Fibroblast of skin of left biceps (primary cell): ENCODE measurements at regions not wholly inside any gene's neighbourhood (a gene's known extent, or its start where the extent isn't known, plus 50 kb on each side); places are given as distances from the start of the nearest gene placed in this dataset.

Experiments
- DNase-seq, 2 experiments: peaks; one replicate each; pipeline ENCODE4 v3.0.0-alpha.2; 2013; ENCODE audit warnings: low read depth in 2 of 2

GRCh38 chr3:124599779-124600693 is 130.2 kb upstream of the UMPS start:
- DNase-seq, result no peak

GRCh38 chr3:124600765-124601164 is 129.5 kb upstream of the UMPS start:
- DNase-seq, result no peak

- no peak for DNase-seq
Measured at GRCh38 chr3:124601190-124601589, 129.1 kb upstream of the UMPS start.

GRCh38 chr3:124602980-124603627 is 127.1 kb upstream of the UMPS start:
- no peak for DNase-seq

DNA sequence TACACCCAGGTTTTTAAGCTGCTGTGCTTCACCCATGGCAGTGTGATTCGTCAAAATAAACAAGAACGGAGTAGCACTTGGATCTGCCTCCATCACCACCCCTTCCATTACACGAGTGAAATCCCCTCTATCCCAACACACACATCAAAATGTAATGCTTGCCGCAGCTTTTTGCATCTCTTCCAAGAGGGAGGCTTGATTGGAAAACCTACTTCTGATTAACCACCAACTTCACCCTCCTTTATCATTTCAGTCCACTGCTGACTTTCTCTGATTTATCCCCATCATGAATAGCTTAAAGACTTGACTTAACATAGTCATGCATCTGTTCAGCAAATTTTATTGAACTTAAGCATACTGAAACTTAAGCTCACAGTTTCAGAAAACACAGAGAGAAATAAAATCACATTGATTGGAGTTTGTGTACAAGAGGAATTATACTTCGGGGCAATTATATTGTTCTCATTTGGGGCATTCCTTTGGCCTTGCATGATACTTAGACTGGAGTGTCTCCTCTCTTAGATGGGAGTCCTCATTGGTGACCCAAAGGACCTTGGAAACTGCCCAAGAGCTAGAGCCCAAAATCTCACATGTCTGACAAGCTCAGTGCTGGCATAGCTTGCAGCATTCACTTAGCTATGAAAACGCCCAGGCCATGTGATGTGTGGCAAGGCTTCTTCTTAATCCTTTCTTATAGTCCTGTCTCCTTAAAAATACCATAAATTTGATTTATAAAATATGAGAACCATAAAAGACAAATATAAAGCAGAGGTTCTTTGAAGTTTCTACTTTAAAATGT is 124.3 kb upstream of the UMPS start:
- no peak for DNase-seq

GRCh38 chr3:124607163-124607562 is 123.1 kb upstream of the UMPS start:
- DNase-seq, result peak; percentile 51 to 53

DNA sequence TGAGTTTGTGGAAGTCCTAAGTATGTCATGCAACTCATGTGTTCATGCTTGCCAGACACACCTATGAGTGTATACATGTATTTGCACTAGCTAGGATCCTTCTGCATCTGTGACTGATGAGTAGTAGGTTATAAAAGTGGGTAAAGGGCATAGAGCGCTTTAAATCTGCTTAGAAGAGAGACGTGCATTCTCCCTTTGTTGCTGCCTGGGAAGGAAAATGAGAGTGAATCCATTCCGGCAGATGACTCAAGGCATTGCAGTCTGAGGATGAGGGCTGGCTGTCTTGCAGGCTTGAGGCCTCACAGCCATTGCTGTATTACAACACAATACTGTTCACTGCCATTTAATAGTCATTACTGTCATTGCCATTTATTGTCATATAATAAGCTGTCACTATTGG is 120.8 kb upstream of the UMPS start:
- no peak for DNase-seq

DNA sequence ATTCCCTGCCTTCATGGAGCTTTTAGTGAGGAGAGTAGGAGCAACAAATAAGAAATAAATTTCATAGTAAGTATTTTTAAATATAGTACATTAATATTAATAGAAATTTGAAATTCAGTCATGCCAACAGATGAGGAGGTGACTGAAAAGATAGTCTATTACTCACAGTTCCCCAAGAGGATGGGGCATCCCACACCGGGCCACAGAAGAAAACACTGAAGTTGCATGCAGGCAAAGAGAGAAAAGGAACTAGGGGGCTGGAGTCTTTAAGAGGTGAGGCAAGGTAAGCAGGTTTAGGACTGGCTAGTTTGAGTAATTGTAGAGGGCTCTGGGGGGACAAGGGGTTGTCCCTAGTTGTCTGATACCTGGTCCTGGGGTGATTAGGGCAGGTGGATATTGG is 120.1 kb upstream of the UMPS start:
- DNase-seq, result no peak

DNA sequence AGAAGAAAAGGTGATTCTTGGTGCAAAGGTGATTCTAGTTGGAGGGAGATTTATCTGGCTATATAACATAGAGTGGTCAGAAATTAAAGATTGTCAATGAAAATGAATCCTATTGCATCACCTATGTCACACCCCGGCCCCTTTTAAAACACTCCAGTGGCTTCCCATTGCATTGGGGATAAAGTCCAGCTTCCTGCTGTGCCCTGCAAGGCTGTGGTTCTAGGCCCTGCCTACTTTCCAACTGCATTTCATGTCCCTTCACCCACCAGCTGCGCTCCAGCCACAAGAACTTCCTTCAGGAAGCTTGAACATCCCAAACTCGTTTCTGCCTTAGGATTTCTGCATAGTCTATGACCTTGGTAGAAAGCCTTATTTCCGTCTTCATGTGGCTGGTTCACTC is 118.7 kb upstream of the UMPS start:
- DNase-seq, result no peak

DNA sequence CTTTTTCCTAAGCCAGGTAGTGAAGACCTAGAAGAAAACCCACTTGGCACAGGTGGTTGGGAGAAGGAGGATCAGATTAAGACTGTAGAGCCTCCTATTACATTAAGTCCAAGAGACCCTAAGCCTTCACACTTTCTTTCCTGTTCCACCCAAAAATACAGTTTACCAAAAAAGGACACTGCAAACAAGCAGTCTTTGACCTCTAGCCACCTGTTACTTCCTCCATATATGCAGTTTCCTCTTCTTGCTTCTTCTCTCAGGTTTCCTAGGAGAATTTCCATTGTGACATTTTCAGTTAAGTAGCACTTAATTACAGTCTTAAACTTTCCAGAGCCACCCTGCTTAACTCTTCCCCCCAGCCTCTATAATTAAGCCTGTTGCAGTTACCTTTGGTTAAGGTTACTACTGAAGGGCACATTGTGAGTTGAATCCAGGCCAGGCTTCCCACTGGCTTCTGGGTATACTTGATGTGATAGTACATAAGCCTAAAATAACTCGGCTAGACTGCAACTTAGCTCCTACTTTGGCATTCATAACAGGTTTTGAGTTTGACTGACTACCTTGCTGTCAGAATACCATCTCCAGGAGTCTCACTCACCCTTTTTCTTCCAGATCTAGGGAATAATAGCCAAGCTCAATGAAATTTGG is 114.2 kb upstream of the UMPS start:
- DNase-seq, result no peak

DNA sequence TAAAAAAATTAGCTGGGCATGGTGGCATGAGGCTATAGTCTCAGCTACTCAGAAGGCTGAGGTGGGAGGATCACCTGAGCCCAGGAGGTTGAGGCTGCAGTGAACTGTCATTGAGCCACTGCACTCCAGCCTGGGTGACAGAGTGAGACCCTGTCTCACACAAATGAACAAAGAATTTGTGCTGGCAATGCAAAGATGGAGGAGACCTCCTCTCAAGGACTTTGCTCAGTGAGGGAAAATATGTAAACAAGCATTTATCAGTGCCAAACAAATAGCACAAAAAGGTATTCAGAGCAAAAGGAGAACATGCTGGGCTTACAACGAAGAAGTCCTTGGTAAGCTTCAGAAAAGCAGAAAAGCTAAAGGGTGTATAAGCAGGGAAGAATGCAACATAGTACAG is 113.1 kb upstream of the UMPS start:
- DNase-seq, result no peak

- no peak for DNase-seq
Measured at GRCh38 chr3:124619887-124620599, 110.2 kb upstream of the UMPS start.

DNA sequence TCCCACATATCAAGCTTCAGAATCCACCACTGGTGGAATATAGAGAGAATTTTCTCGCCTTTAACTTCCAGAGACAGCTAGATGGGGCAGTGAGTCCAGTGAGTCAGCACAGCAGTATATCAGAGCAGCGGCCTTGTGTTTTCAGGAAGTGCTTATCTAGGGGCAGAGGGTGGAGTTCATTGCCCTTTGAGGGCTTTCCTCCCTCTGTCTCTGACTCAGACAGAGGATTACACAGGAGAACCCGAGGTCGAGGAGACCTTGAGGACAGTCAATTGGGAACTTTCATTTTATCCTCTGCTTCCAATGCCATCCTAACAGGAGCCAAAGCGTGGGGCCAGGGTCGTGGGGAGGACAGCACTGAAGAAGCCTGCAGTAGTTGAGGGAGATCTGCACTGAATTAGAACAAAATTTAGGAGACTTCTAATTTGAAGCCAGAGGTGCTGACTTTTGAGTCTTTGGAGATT is 109.6 kb upstream of the UMPS start:
- no peak for DNase-seq

DNA sequence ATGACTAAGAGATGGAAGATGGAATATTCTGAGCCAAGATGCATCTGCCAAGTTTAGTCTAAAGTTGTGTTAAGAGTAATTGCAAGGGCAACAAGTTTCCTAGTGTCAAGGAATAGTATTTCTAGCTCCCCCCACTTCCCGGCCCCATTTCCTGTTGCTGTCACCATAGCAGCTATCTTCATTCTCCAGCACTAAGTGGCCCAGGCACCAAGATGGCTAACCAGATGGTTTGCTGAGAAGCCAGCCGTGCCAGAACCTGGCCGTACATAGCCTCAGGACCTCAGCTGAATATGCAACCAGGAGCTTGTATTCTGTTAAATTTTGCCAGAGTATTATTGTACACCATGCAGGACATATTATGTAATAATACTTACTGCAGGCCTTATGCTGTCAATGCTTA is 108.8 kb upstream of the UMPS start:
- DNase-seq, result no peak

- DNase-seq, result no peak
Measured at GRCh38 chr3:124625074-124625473, 105.2 kb upstream of the UMPS start.

DNA sequence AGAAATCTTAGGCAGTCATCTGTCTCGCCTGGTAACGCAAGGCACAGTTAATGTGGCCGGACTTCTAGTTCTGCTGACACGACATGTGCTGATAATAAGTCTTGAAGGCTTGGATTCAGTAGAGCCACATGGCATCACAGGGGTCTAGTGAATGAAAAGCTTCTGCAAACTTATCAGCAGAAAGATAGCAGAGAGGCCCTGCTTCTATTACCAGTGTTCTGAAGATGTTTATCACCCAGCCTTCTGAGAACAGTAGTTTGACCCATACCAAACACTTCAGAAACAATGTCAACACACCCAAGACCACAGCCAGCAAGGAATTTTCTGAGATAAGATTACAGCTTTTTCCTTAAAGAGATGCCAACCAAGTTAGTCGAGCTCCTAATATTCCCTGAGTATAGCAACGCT is 102.7 kb upstream of the UMPS start:
- DNase-seq, result no peak

DNA sequence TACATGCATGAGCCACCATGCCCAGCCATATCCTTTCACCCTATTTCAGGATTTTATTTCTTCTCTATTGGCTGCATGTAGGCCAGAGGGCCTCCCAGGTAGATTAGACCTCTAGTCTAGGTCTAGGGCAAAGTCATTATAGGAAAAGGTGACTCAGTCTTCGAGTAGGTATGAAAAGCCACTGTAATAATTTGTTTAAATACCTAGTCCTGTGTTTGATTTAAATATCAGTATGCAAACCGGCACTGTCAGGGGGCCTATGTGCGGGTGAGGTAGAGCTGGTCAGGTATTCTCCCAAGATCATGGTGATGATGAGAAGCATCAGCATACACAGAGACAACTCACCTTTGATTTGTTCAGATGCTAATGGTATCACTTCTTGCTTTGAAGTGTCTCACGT is 101.4 kb upstream of the UMPS start:
- no peak for DNase-seq

- DNase-seq, result no peak
Measured at GRCh38 chr3:124629497-124629896, 100.8 kb upstream of the UMPS start.

DNA sequence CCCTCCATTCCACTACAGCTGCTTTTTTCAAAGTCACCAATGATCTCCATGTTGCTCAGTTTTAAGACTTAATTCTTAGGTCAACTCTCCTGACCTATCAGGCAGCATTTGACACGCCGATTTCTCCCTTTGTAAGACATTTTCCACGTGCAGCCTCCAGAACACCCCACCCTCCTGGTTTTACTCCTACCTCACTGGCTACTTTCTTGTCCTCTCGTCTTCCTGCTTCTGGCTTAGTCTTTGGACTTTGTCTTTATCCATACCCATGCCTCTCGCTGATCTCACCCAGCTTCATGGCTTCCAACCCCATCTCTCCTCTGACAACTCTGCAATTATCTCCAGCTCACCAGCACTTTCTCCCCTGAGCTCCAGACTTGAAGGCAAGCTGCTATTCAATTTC is 99.3 kb upstream of the UMPS start:
- DNase-seq, result no peak

- DNase-seq, result no peak
Measured at GRCh38 chr3:124631727-124632126, 98.5 kb upstream of the UMPS start.

DNA sequence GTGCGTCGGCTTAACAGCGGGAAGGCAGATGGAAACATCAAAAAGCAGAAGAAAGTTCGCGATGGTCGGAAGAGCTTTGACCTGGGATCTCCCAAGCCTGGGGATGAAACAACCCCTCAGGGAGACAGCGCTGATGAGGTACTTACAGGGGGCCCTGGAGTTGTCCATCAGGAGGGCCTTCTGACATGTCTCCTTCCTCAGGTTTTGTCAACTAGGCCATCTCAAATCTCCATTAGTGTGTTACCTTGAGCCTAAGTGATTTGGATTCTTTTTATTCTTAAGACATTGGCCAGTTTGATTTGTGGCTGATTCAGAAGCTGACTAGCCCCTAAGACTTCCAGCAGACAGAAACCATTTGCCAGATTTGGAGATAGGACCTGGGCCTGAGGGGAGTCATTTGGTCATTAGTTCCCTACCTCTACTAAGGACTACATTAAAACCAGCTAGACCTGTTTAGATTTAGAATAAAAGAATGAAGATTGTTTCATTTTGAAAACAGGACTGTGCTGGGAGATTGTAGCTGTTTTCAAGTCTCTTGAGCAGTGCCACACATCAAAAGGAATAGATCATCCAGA is 97.6 kb upstream of the UMPS start:
- DNase-seq, result no peak
